Stimulated activated CD4-positive, alpha-beta T cell treated with anti-CD3 and anti-CD28 coated beads, Interleukin-1b, Interleukin-23, amount 100 ng/mL, for 48 hours (primary cell): ENCODE measurements at regions not wholly inside any gene's neighbourhood (a gene's known extent, or its start where the extent isn't known, plus 50 kb on each side); places are given as distances from the start of the nearest gene placed in this dataset.
"Not testable (repeated sequence)": the region's sequence is repeated elsewhere in the genome, so short reads cannot be mapped to it uniquely, and the experiment has no call there.

ENCODE experiments used
- DNase-seq: peaks from one replicate; pipeline ENCODE4 v3.0.0-alpha.2; 2020

- DNase-seq: no peak
Measured at GRCh38 chr6:102981490-102982015, 1588.0 kb downstream of the GRIK2 start.

GRCh38 chr6:102980951-102981350 is 1587.4 kb downstream of the GRIK2 start:
- DNase-seq: no peak

GRCh38 chr6:102961902-102962301 is 1568.4 kb downstream of the GRIK2 start:
- no peak for DNase-seq

- DNase-seq: no peak
Measured at GRCh38 chr6:102950967-102951366, 1557.5 kb downstream of the GRIK2 start.

GRCh38 chr6:102944475-102944874 is 1551.0 kb downstream of the GRIK2 start:
- no peak for DNase-seq

- DNase-seq: no peak
Measured at GRCh38 chr6:102942206-102942605, 1548.7 kb downstream of the GRIK2 start.

GRCh38 chr6:102936959-102937358 is 1543.5 kb downstream of the GRIK2 start:
- no peak for DNase-seq

- no peak for DNase-seq
Measured at GRCh38 chr6:102928109-102928508, 1534.6 kb downstream of the GRIK2 start.

GRCh38 chr6:102918161-102918560 is 1524.7 kb downstream of the GRIK2 start:
- no peak for DNase-seq

- DNase-seq: no peak
Measured at GRCh38 chr6:102911571-102911970, 1518.1 kb downstream of the GRIK2 start.

GRCh38 chr6:102910701-102911139 is 1517.2 kb downstream of the GRIK2 start:
- DNase-seq: not testable (repeated sequence)

- no peak for DNase-seq
Measured at GRCh38 chr6:102907181-102907580, 1513.7 kb downstream of the GRIK2 start.

GRCh38 chr6:102902471-102902870 is 1509.0 kb downstream of the GRIK2 start:
- no peak for DNase-seq

GRCh38 chr6:102895683-102896082 is 1502.2 kb downstream of the GRIK2 start:
- no peak for DNase-seq

- DNase-seq: no peak
Measured at GRCh38 chr6:102885165-102885564, 1491.7 kb downstream of the GRIK2 start.

- DNase-seq: no peak
Measured at GRCh38 chr6:102853249-102853955, 1459.9 kb downstream of the GRIK2 start.

GRCh38 chr6:102848796-102849195 is 1455.3 kb downstream of the GRIK2 start:
- no peak for DNase-seq

- no peak for DNase-seq
Measured at GRCh38 chr6:102848210-102848609, 1454.7 kb downstream of the GRIK2 start.

- no peak for DNase-seq
Measured at GRCh38 chr6:102841060-102841459, 1447.6 kb downstream of the GRIK2 start.

GRCh38 chr6:102832021-102832420 is 1438.5 kb downstream of the GRIK2 start:
- DNase-seq: no peak

GRCh38 chr6:102820098-102820497 is 1426.6 kb downstream of the GRIK2 start:
- no peak for DNase-seq

GRCh38 chr6:102815207-102815606 is 1421.7 kb downstream of the GRIK2 start:
- no peak for DNase-seq

- DNase-seq: no peak
Measured at GRCh38 chr6:102813489-102814275, 1420.2 kb downstream of the GRIK2 start.

- no peak for DNase-seq
Measured at GRCh38 chr6:102812242-102812641, 1418.7 kb downstream of the GRIK2 start.
